CD4-positive, alpha-beta T cell (primary cell): ENCODE measurements at regions not wholly inside any gene's neighbourhood (a gene's known extent, or its start where the extent isn't known, plus 50 kb on each side); places are given as distances from the start of the nearest gene placed in this dataset.

Experiments used
- ATAC-seq: fragments of 200-7000 bp; cut with Tn5 transposase; one replicate; pipeline ENCODE4 v1.10.0; 2022; ENCODE audit warnings: mild to moderate bottlenecking; ENCODE audit not compliant: poor library complexity
- CTCF ChIA-PET: fragments of 350-600 bp; sonication (Branson Sonifier 250); formaldehyde crosslinking; loops from one replicate; lab custom pipeline; 2021; ENCODE audit warnings: antibody characterized with exemption, inconsistent platforms; lab: Charles Lee
- POLR2A ChIA-PET: fragments of 350-600 bp; sonication (Branson Sonifier 250); formaldehyde crosslinking; loops from one replicate; lab custom pipeline; 2021; ENCODE audit warnings: antibody characterized with exemption, inconsistent platforms; lab: Charles Lee
- DNase-seq, 14 experiments: peaks; one replicate each; pipeline ENCODE4 v3.0.0-alpha.2; 2013 to 2020; ENCODE audit warnings: mixed read lengths in 2 of 14
- H3K27ac ChIP-seq, 2 donors: one replicate each; pipeline versions ENCODE4 v1.5.1 to v1.7.0; 2013; ENCODE audit warnings: low read length in 2 of 2, low read depth in 1 of 2, mild to moderate bottlenecking in 1 of 2
- H3K27me3 ChIP-seq, 2 experiments: 1 replicate in 1 of 2; 2 replicates in 1 of 2; pipeline versions ENCODE4 v1.6.1 to v1.7.0; 2013; ENCODE audit warnings: low read length in 2 of 2, control low read depth in 1 of 2, mild to moderate bottlenecking in 1 of 2, moderate library complexity in 1 of 2; ENCODE audit not compliant: insufficient read depth in 2 of 2, control insufficient read depth in 1 of 2
- H3K36me3 ChIP-seq: one replicate; pipeline ENCODE4 v1.6.1; 2013; ENCODE audit warnings: low read length, control low read depth; ENCODE audit not compliant: insufficient read depth
- H3K4me1 ChIP-seq: one replicate; pipeline ENCODE4 v1.6.1; 2013; ENCODE audit warnings: low read length, control low read depth; ENCODE audit not compliant: insufficient read depth
- H3K4me3 ChIP-seq: one replicate; pipeline ENCODE4 v1.5.1; 2013; ENCODE audit warnings: mild to moderate bottlenecking, low read length, moderate library complexity
- H3K9me3 ChIP-seq, 2 experiments: 1 replicate in 1 of 2; 2 replicates in 1 of 2; pipeline versions ENCODE4 v1.6.1 to v1.7.0; 2013; ENCODE audit warnings: low read length in 2 of 2, mild to moderate bottlenecking in 2 of 2, control low read depth in 1 of 2, moderate library complexity in 1 of 2; ENCODE audit not compliant: control insufficient read depth in 1 of 2, insufficient read depth in 1 of 2
- H3K27ac Mint-ChIP-seq: one replicate; pipeline ENCODE4 v1.8.0; 2020; ENCODE audit warnings: mixed read lengths
- H3K27me3 Mint-ChIP-seq: one replicate; pipeline ENCODE4 v1.8.0; 2021; ENCODE audit warnings: mixed read lengths
- H3K36me3 Mint-ChIP-seq: one replicate; pipeline ENCODE4 v1.8.0; 2021; ENCODE audit warnings: low read depth, mixed read lengths
- H3K4me1 Mint-ChIP-seq: one replicate; pipeline ENCODE4 v1.8.0; 2021; ENCODE audit warnings: low read depth, mixed read lengths
- H3K4me3 Mint-ChIP-seq: one replicate; pipeline ENCODE4 v1.8.0; 2020; ENCODE audit warnings: mild to moderate bottlenecking, mixed read lengths
- H3K9me3 Mint-ChIP-seq: one replicate; pipeline ENCODE4 v1.8.0; 2020; ENCODE audit warnings: mixed read lengths
- intact Hi-C, 2 experiments: fragments of 100-400 bp; cut with DNase I in 1 of 2; cut with micrococcal nuclease in 1 of 2; formaldehyde crosslinking; loops; one replicate each; pipeline versions ENCODE4 v1.15.1 to v1.9.0; 2023 to 2025; cut with DNase I, micrococcal nuclease
- TF ChIP-seq, protein P1 (sequence below): fragments of 200-600 bp; IDR thresholded peaks from one replicate; pipeline ENCODE4 v1.8.0; 2022; ENCODE audit warnings: antibody characterized with exemption, mild to moderate bottlenecking

DNA sequence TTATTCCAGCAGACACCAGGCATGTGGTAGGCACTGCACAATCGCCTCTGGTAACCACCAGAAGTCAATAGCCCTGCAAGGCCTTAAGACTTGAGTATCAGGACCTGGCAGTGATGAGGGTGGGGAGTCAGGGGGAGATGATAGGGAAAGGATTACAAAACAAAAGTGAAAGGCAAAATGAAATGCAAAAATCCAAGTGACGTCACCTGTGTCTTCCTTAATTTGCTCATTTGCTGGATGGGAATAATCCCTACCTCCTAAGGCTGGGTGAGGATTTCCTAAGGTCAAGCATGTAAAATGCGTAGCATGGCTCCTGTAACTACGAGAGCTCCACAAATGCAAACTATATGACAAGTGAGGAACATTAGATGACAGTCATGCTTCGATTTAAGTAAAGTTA lies 58.4 kb downstream of the FOXI1 start:
- CTCF ChIA-PET = no interaction called here
- Mint-ChIP-seq H3K36me3 (no peaks in the 10 kb centered on the region), H3K4me1 (no peaks in the 10 kb centered on the region), H3K27ac (no peak overlapping the region), H3K27me3 (no peaks in the 10 kb centered on the region), H3K4me3 (no peak overlapping the region), H3K9me3 (no peaks in the 10 kb centered on the region)
- H3K9me3 ChIP-seq = no peaks in the 10 kb centered on the region
- intact Hi-C loops = no loop called here
- no peaks in the 10 kb centered on the region for H3K4me1 ChIP-seq
- no peaks in the 10 kb centered on the region for H3K36me3 ChIP-seq
- no peak overlapping the region for H3K27ac ChIP-seq
- no peak overlapping the region for H3K4me3 ChIP-seq
- TF ChIP-seq, protein P1, sequence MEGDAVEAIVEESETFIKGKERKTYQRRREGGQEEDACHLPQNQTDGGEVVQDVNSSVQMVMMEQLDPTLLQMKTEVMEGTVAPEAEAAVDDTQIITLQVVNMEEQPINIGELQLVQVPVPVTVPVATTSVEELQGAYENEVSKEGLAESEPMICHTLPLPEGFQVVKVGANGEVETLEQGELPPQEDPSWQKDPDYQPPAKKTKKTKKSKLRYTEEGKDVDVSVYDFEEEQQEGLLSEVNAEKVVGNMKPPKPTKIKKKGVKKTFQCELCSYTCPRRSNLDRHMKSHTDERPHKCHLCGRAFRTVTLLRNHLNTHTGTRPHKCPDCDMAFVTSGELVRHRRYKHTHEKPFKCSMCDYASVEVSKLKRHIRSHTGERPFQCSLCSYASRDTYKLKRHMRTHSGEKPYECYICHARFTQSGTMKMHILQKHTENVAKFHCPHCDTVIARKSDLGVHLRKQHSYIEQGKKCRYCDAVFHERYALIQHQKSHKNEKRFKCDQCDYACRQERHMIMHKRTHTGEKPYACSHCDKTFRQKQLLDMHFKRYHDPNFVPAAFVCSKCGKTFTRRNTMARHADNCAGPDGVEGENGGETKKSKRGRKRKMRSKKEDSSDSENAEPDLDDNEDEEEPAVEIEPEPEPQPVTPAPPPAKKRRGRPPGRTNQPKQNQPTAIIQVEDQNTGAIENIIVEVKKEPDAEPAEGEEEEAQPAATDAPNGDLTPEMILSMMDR = no peak
- H3K27me3 ChIP-seq = peaks cover 0 to 2% of the 10 kb centered on the region in 2 experiments
- no peak for DNase-seq
- no peak for ATAC-seq
- POLR2A ChIA-PET = no interaction called here

DNA sequence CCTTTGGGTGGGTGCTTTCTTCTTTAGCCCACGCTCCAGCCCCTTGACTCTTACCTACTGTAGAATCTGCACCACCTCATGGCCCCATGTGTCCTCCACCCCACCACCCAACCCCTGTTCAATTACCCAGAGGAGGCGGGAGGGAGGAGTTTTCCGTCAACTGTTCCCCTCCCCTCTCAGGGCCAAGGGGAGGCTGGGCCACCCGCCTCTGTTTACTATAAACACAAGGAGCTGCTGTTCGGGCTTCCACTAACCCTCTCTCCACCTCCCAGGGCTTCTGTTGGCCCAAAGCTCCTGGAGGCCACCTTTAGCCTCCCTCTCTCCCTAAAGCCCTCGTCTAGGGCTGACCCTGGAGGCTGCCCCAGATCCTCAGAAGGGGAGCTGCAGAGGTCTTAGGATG lies 59.2 kb downstream of the FOXI1 start:
- Mint-ChIP-seq H3K36me3 (no peaks in the 10 kb centered on the region), H3K4me1 (no peaks in the 10 kb centered on the region), H3K9me3 (no peaks in the 10 kb centered on the region), H3K27me3 (no peaks in the 10 kb centered on the region), H3K27ac (no peak overlapping the region), H3K4me3 (no peak overlapping the region)
- CTCF ChIA-PET = no interaction called here
- POLR2A ChIA-PET = no interaction called here
- H3K27ac ChIP-seq = no peak overlapping the region
- H3K36me3 ChIP-seq = no peaks in the 10 kb centered on the region
- H3K4me1 ChIP-seq = no peaks in the 10 kb centered on the region
- H3K27me3 ChIP-seq = peaks cover 0 to 2% of the 10 kb centered on the region in 2 experiments
- DNase-seq (no peak), ATAC-seq (no peak)
- TF ChIP-seq, protein P1 = no peak
- H3K9me3 ChIP-seq = no peaks in the 10 kb centered on the region
- intact Hi-C loops = no loop called here
- no peak overlapping the region for H3K4me3 ChIP-seq

DNA sequence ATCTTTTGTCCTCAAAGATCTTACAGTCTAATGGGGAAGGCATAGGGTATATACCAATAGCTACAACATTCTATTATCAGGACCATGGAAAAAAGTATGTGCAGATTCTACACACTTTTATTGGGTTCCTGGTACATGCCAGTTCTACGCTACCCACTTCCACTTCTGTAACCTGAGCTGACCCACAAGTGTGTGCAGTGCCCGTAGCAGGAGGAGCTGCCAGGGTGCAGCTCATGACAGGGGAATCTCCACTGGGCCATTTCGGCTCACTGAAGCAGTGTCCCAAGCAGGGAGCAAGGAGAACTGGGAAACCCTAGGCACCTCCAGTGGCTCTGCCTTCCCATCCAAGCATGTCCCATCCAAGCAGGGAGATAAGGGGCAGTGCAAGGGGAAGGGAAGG lies 60.4 kb downstream of the FOXI1 start:
- no peak for ATAC-seq
- H3K9me3 Mint-ChIP-seq = no peaks in the 10 kb centered on the region
- no peaks in the 10 kb centered on the region for H3K36me3 ChIP-seq
- POLR2A ChIA-PET = no interaction called here
- CTCF ChIA-PET = no interaction called here
- peaks cover 0 to 2% of the 10 kb centered on the region in 2 experiments for H3K27me3 ChIP-seq
- no peaks in the 10 kb centered on the region for H3K9me3 ChIP-seq
- intact Hi-C loops = no loop called here
- no peak for DNase-seq
- H3K27me3 Mint-ChIP-seq = peaks cover 2% of the 10 kb centered on the region
- H3K4me1 ChIP-seq = no peaks in the 10 kb centered on the region
- no peak overlapping the region for H3K27ac ChIP-seq
- H3K4me3 Mint-ChIP-seq = no peak overlapping the region
- no peaks in the 10 kb centered on the region for H3K36me3 Mint-ChIP-seq
- no peak overlapping the region for H3K4me3 ChIP-seq
- H3K27ac Mint-ChIP-seq = no peak overlapping the region
- no peaks in the 10 kb centered on the region for H3K4me1 Mint-ChIP-seq
- TF ChIP-seq, protein P1 = no peak
